CD4-positive, CD25-positive, alpha-beta regulatory T cell (primary cell): ENCODE measurements at regions not wholly inside any gene's neighbourhood (a gene's known extent, or its start where the extent isn't known, plus 50 kb on each side); places are given as distances from the start of the nearest gene placed in this dataset.
"Not testable (repeated sequence)": the region's sequence is repeated elsewhere in the genome, so short reads cannot be mapped to it uniquely, and the experiment has no call there.

Experiments used
- ATAC-seq, 2 donors: fragments of 150-1000 bp; cut with Tn5 transposase; one replicate each; pipeline ENCODE4 v1.10.0; 2021; ENCODE audit warnings: low read depth in 2 of 2, moderate number of reproducible peaks in 2 of 2, moderate library complexity in 1 of 2
- DNase-seq, 3 donors: peaks; one replicate each; pipeline versions ENCODE4 v3.0.0 to v3.0.0-alpha.2; 2012 to 2022; ENCODE audit warnings: mixed read lengths in 1 of 3
- H3K27ac ChIP-seq: one replicate; pipeline ENCODE4 v1.7.0; 2013; ENCODE audit warnings: mild to moderate bottlenecking, low read length; ENCODE audit not compliant: insufficient read depth, poor library complexity, severe bottlenecking
- H3K27me3 ChIP-seq: one replicate; pipeline ENCODE4 v1.7.0; 2013; ENCODE audit warnings: low read length; ENCODE audit not compliant: control insufficient read depth, insufficient read depth
- H3K36me3 ChIP-seq: one replicate; pipeline ENCODE4 v1.7.0; 2013; ENCODE audit warnings: mild to moderate bottlenecking, low read length, moderate library complexity; ENCODE audit not compliant: control insufficient read depth, insufficient read depth
- H3K4me1 ChIP-seq: 2 replicates; pipeline ENCODE4 v1.7.0; 2013; ENCODE audit warnings: mild to moderate bottlenecking, low read length; ENCODE audit not compliant: insufficient read depth, control insufficient read depth, poor library complexity, severe bottlenecking
- H3K4me3 ChIP-seq: one replicate; pipeline ENCODE4 v1.7.0; 2013; ENCODE audit warnings: low read depth, mild to moderate bottlenecking, low read length, moderate library complexity
- H3K9me3 ChIP-seq, 2 experiments: 1 replicate in 1 of 2; 2 replicates in 1 of 2; pipeline ENCODE4 v1.7.0; 2013; ENCODE audit warnings: low read length in 2 of 2, mild to moderate bottlenecking in 1 of 2, moderate library complexity in 1 of 2; ENCODE audit not compliant: control insufficient read depth in 2 of 2
- H3K27ac Mint-ChIP-seq, 3 donors: one replicate each; pipeline ENCODE4 v1.8.0; 2020 to 2022; ENCODE audit warnings: mild to moderate bottlenecking in 3 of 3, mixed read lengths in 3 of 3, moderate library complexity in 2 of 3
- H3K27me3 Mint-ChIP-seq: one replicate; pipeline ENCODE4 v1.8.0; 2022; ENCODE audit warnings: mild to moderate bottlenecking, mixed read lengths
- H3K36me3 Mint-ChIP-seq: one replicate; pipeline ENCODE4 v1.8.0; 2020; ENCODE audit warnings: mixed read lengths
- H3K4me1 Mint-ChIP-seq, 4 donors: one replicate each; pipeline ENCODE4 v1.8.0; 2020 to 2022; ENCODE audit warnings: mixed read lengths in 4 of 4, mild to moderate bottlenecking in 1 of 4
- H3K4me3 Mint-ChIP-seq, 4 donors: one replicate each; pipeline ENCODE4 v1.8.0; 2020 to 2022; ENCODE audit warnings: mild to moderate bottlenecking in 4 of 4, mixed read lengths in 4 of 4, moderate library complexity in 3 of 4
- H3K9me3 Mint-ChIP-seq, 7 donors: one replicate each; pipeline ENCODE4 v1.8.0; 2020 to 2022; ENCODE audit warnings: mixed read lengths in 7 of 7, mild to moderate bottlenecking in 3 of 7, moderate library complexity in 2 of 7

DNA sequence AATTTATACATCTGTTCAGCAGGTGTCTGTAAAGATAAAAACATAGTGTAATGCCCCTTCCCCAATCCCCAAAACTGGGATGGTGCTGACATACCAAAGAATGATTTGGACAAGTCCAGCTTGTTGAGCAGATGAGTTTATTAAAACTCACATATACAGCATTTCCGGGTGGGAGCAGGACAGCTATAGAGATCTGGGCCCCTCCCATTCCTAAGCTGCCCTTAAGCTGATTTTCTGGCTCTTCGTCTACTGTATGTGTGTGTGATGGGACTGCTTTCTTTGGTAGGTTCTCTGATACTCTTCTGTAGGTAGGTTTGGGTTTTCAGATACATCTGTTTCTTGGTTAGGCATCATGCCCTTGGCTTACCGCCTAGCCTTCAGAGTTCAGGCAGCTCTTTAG lies 703.7 kb upstream of the PCDH10 start:
- no peak overlapping the region for H3K4me3 ChIP-seq
- no peak overlapping the region for H3K4me3 Mint-ChIP-seq
- H3K4me1 Mint-ChIP-seq: no peaks in the 10 kb centered on the region
- H3K9me3 Mint-ChIP-seq: peaks cover 3 to 19% (median 9%) of the 10 kb centered on the region in 7 donors
- H3K27ac Mint-ChIP-seq: no peak overlapping the region
- ATAC-seq (no peak), DNase-seq (no peak)
- H3K4me1 ChIP-seq: no peaks in the 10 kb centered on the region
- H3K27me3 Mint-ChIP-seq: no peaks in the 10 kb centered on the region
- no peaks in the 10 kb centered on the region for H3K36me3 ChIP-seq
- no peaks in the 10 kb centered on the region for H3K27me3 ChIP-seq
- H3K36me3 Mint-ChIP-seq: no peaks in the 10 kb centered on the region
- peaks cover 6 to 16% of the 10 kb centered on the region in 2 experiments for H3K9me3 ChIP-seq
- no peak overlapping the region for H3K27ac ChIP-seq

DNA sequence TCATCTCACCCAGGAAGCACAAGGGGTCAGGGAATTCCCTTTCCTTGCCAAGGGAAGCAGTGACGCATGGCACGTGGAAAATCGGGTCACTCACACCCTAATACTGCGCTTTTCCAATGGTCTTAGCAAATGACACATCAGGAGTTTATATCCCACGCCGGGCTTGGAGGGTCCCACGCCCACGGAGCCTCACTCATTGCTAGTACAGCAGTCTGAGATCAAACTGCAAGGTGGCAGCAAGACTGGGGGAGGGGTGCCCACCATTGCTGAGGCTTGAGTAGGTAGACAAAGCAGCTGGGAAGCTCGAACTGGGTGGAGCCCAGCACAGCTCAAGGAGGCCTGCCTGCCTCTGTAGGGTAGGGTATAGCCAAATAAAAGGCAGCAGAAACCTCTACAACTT lies 691.1 kb upstream of the PCDH10 start:
- H3K4me3 ChIP-seq, H3K27me3 ChIP-seq, H3K4me1 Mint-ChIP-seq, H3K27me3 Mint-ChIP-seq, H3K4me1 ChIP-seq, H3K4me3 Mint-ChIP-seq, H3K9me3 ChIP-seq, H3K36me3 ChIP-seq, H3K27ac Mint-ChIP-seq, H3K36me3 Mint-ChIP-seq, H3K27ac ChIP-seq, ATAC-seq, DNase-seq: not testable (repeated sequence)
- peaks cover 0 to 22% (median 5%) of the 10 kb centered on the region in 7 donors for H3K9me3 Mint-ChIP-seq

- H3K9me3 Mint-ChIP-seq: peaks cover 0 to 21% (median 4%) of the 10 kb centered on the region in 7 donors
- H3K4me1 Mint-ChIP-seq: no peaks in the 10 kb centered on the region
- Histone ChIP-seq H3K36me3 (no peaks in the 10 kb centered on the region), H3K27me3 (no peaks in the 10 kb centered on the region), H3K27ac (no peak overlapping the region), H3K4me1 (no peaks in the 10 kb centered on the region), H3K4me3 (no peak overlapping the region), H3K9me3 (peaks cover 0 to 6% of the 10 kb centered on the region in 2 experiments)
- H3K27me3 Mint-ChIP-seq: no peaks in the 10 kb centered on the region
- no peak for ATAC-seq
- H3K36me3 Mint-ChIP-seq: no peaks in the 10 kb centered on the region
- no peak overlapping the region for H3K4me3 Mint-ChIP-seq
- H3K27ac Mint-ChIP-seq: no peak overlapping the region
- DNase-seq: no peak
Observed at GRCh38 chr4:132479543-132479942, 669.6 kb upstream of the PCDH10 start.

GRCh38 chr4:132488555-132488954 lies 660.5 kb upstream of the PCDH10 start:
- Mint-ChIP-seq H3K9me3 (peaks cover 0 to 20% (median 6%) of the 10 kb centered on the region in 7 donors), H3K27me3 (no peaks in the 10 kb centered on the region), H3K27ac (no peak overlapping the region), H3K4me1 (no peaks in the 10 kb centered on the region), H3K4me3 (no peak overlapping the region), H3K36me3 (no peaks in the 10 kb centered on the region)
- H3K4me1 ChIP-seq: no peaks in the 10 kb centered on the region
- H3K27ac ChIP-seq: no peak overlapping the region
- H3K27me3 ChIP-seq: no peaks in the 10 kb centered on the region
- no peaks in the 10 kb centered on the region for H3K36me3 ChIP-seq
- DNase-seq (no peak), ATAC-seq (no peak)
- H3K4me3 ChIP-seq: no peak overlapping the region
- H3K9me3 ChIP-seq: no peaks in the 10 kb centered on the region

- Histone ChIP-seq H3K27ac (no peak overlapping the region), H3K9me3 (no peaks in the 10 kb centered on the region), H3K27me3 (no peaks in the 10 kb centered on the region), H3K4me3 (no peak overlapping the region), H3K4me1 (no peaks in the 10 kb centered on the region), H3K36me3 (no peaks in the 10 kb centered on the region)
- Mint-ChIP-seq H3K4me1 (no peaks in the 10 kb centered on the region), H3K4me3 (no peak overlapping the region), H3K27ac (no peak overlapping the region), H3K27me3 (no peaks in the 10 kb centered on the region), H3K9me3 (peaks cover 0 to 24% (median 6%) of the 10 kb centered on the region in 7 donors), H3K36me3 (no peaks in the 10 kb centered on the region)
- no peak for ATAC-seq
- DNase-seq: no peak
Observed at GRCh38 chr4:132493476-132493875, 655.6 kb upstream of the PCDH10 start.

DNA sequence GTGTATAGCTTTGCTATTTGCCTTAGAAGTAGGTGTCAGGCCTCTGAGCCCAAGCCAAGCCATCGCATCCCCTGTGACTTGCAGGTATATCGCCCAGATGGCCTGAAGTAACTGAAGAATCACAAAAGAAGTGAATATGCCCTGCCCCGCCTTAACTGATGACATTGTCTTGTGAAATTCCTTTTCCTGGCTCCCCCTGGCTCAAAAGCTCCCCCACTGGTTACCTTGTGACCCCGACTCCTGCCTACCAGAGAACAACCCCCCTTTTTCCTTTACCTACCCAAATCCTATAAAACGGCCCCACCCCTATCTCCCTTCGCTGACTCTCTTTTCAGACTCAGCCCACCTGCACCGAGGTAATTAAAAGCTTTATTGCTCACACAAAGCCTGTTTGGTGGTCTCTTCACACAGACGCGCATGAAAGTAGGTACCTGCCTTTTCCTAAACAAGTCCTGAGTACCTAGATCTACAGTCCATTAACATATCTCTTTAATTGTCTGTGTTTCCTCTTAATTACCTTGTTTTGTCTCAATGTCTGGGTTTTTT lies 653.8 kb upstream of the PCDH10 start:
- H3K4me3 Mint-ChIP-seq, H3K4me1 Mint-ChIP-seq, H3K27ac ChIP-seq, H3K4me3 ChIP-seq, H3K4me1 ChIP-seq, H3K27me3 Mint-ChIP-seq, H3K9me3 ChIP-seq, ATAC-seq, H3K36me3 Mint-ChIP-seq, H3K27me3 ChIP-seq, H3K36me3 ChIP-seq, DNase-seq, H3K27ac Mint-ChIP-seq: not testable (repeated sequence)
- H3K9me3 Mint-ChIP-seq: peaks cover 1 to 22% (median 10%) of the 10 kb centered on the region in 7 donors

- Histone ChIP-seq H3K4me3 (no peak overlapping the region), H3K9me3 (no peaks in the 10 kb centered on the region), H3K4me1 (no peaks in the 10 kb centered on the region), H3K27me3 (no peaks in the 10 kb centered on the region), H3K27ac (no peak overlapping the region), H3K36me3 (no peaks in the 10 kb centered on the region)
- Mint-ChIP-seq H3K27me3 (no peaks in the 10 kb centered on the region), H3K27ac (no peak overlapping the region), H3K4me1 (no peaks in the 10 kb centered on the region), H3K4me3 (no peak overlapping the region), H3K36me3 (no peaks in the 10 kb centered on the region), H3K9me3 (peaks cover 1 to 16% (median 9%) of the 10 kb centered on the region in 7 donors)
- ATAC-seq (no peak), DNase-seq (no peak)
Observed at GRCh38 chr4:132498215-132498614, 650.9 kb upstream of the PCDH10 start.

DNA sequence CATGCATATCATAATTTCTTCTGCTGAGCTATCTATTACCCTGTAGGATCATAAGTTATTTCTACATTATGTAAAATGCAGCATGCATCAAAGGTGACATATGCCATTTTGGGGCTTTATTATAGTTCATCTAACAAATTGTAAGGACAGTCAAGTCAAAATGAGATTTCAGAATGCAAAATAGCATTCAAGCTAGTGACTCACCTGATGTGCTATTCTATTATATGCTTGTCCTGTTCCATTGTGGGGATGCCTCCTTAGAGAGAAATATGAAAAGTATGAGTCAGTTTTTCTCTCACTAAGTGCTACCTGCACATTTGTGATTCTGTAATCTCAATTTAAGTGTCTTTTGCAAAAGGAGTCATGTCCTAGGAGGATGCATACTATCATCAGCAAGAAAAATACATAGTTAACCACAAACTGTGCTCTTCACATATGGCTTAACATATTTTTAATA lies 647.0 kb upstream of the PCDH10 start:
- H3K4me1 Mint-ChIP-seq: no peaks in the 10 kb centered on the region
- H3K36me3 ChIP-seq: no peaks in the 10 kb centered on the region
- no peaks in the 10 kb centered on the region for H3K27me3 ChIP-seq
- H3K4me1 ChIP-seq: no peaks in the 10 kb centered on the region
- peaks cover 2 to 11% (median 5%) of the 10 kb centered on the region in 7 donors for H3K9me3 Mint-ChIP-seq
- no peak overlapping the region for H3K27ac ChIP-seq
- no peak overlapping the region for H3K4me3 Mint-ChIP-seq
- DNase-seq (no peak), ATAC-seq (no peak)
- peaks cover 0 to 2% of the 10 kb centered on the region in 2 experiments for H3K9me3 ChIP-seq
- H3K27ac Mint-ChIP-seq: no peak overlapping the region
- H3K36me3 Mint-ChIP-seq: no peaks in the 10 kb centered on the region
- no peak overlapping the region for H3K4me3 ChIP-seq
- no peaks in the 10 kb centered on the region for H3K27me3 Mint-ChIP-seq
